Astrocyte of the cerebellum (primary cell): ENCODE measurements at regions not wholly inside any gene's neighbourhood (a gene's known extent, or its start where the extent isn't known, plus 50 kb on each side); places are given as distances from the start of the nearest gene placed in this dataset.
A peak's percentile ranks its signal among the peaks of the same experiment; 100 is the strongest.

Experiments used
- DNase-seq: peaks from one replicate; pipeline ENCODE4 v3.0.0-alpha.2; 2011; ENCODE audit warnings: low read depth
- H3K4me3 ChIP-seq: 2 replicates; pipeline ENCODE4 v1.5.1; 2011; ENCODE audit warnings: mild to moderate bottlenecking, low read depth, low read length, moderate library complexity
- CTCF ChIP-seq: IDR thresholded peaks from 2 replicates; pipeline ENCODE4 v1.5.1; 2012; ENCODE audit warnings: low read length, low read depth, moderate library complexity, mild to moderate bottlenecking; ENCODE audit errors: missing control alignments
- in situ Hi-C: cut with HindIII; loops from 2 replicates; pipeline ENCODE4 v1.10.0; 2017; ENCODE audit warnings: low sequenced_read_pairs

GRCh38 chr9:91085517-91086291 is 276.0 kb downstream of the AUH start:
- in situ Hi-C loops, result no loop called here
- no peak for DNase-seq
- no peak for TF ChIP-seq CTCF
- H3K4me3 ChIP-seq, result no peak overlapping the region

- no peak for TF ChIP-seq CTCF
- in situ Hi-C loops, result no loop called here
- no peak overlapping the region for H3K4me3 ChIP-seq
- no peak for DNase-seq
Observed at GRCh38 chr9:91086657-91087461, 274.9 kb downstream of the AUH start.

- no peak for DNase-seq
- in situ Hi-C loops, result no loop called here
- no peak for TF ChIP-seq CTCF
- no peak overlapping the region for H3K4me3 ChIP-seq
Observed at GRCh38 chr9:91087462-91087759, 274.3 kb downstream of the AUH start.

GRCh38 chr9:91089405-91090129 is 272.2 kb downstream of the AUH start:
- TF ChIP-seq CTCF, result peak; percentile 57
- no peak overlapping the region for H3K4me3 ChIP-seq
- in situ Hi-C loops, result no loop called here
- DNase-seq, result peak; percentile 26

GRCh38 chr9:91090130-91090410 is 271.6 kb downstream of the AUH start:
- in situ Hi-C loops, result no loop called here
- no peak for DNase-seq
- H3K4me3 ChIP-seq, result no peak overlapping the region
- no peak for TF ChIP-seq CTCF

- TF ChIP-seq CTCF, result no peak
- in situ Hi-C loops, result no loop called here
- no peak overlapping the region for H3K4me3 ChIP-seq
- DNase-seq, result no peak
Observed at GRCh38 chr9:91092214-91092613, 269.5 kb downstream of the AUH start.
